Large intestine (tissue), 3 donors: ENCODE measurements at regions not wholly inside any gene's neighbourhood (a gene's known extent, or its start where the extent isn't known, plus 50 kb on each side); places are given as distances from the start of the nearest gene placed in this dataset.

Experiments used
- DNase-seq, 2 donors: peaks; one replicate each; pipeline versions ENCODE4 v3.0.0 to v3.0.0-alpha.2; 2013
- H3K27ac ChIP-seq: one replicate; pipeline ENCODE4 v1.5.1; 2013; ENCODE audit warnings: low read length
- H3K27me3 ChIP-seq: 2 replicates; pipeline ENCODE4 v1.6.1; 2013; ENCODE audit warnings: low read length; ENCODE audit not compliant: control insufficient read depth, insufficient read depth
- H3K36me3 ChIP-seq: 2 replicates; pipeline ENCODE4 v1.6.1; 2013; ENCODE audit warnings: low read length; ENCODE audit not compliant: control insufficient read depth, insufficient read depth
- H3K4me1 ChIP-seq: one replicate; pipeline ENCODE4 v1.6.1; 2013; ENCODE audit warnings: low read length; ENCODE audit not compliant: control insufficient read depth, insufficient read depth
- H3K4me3 ChIP-seq: one replicate; pipeline ENCODE4 v1.5.1; 2013; ENCODE audit warnings: low read length
- H3K9me3 ChIP-seq: one replicate; pipeline ENCODE4 v1.6.1; 2013; ENCODE audit warnings: mild to moderate bottlenecking, low read depth, low read length, moderate library complexity; ENCODE audit not compliant: control insufficient read depth
- WGBS: methylation state at CpG from one replicate; pipeline ENCODE4 v1.1.5; 2013; ENCODE audit warnings: low lambda C conversion rate; ENCODE audit not compliant: insufficient coverage; 5-methylcytosine and 5-hydroxymethylcytosine counted together

DNA sequence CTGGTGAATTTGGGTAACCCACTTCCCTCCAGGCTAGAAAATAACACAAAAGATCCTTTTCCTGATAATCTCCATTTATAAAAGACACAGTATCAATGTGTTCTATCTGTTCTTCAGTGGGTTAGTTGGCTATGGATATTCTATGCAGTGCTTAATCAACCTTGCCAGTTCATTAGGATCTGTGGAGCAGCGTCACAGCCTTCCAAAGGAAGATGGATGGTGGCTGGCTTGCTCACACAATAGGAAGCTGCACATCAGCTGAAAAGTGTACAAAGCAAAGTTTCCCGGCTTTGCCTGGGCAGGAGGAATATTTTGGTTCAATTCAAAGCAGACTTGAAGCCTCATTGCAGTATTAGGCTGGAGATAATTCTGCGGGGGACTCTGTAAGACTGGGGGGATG is 70.3 kb upstream of the CA10 start:
- Histone ChIP-seq H3K27me3 (no peaks in the 10 kb centered on the region), H3K4me3 (no peak overlapping the region), H3K4me1 (no peaks in the 10 kb centered on the region), H3K27ac (no peak overlapping the region), H3K9me3 (no peaks in the 10 kb centered on the region), H3K36me3 (no peaks in the 10 kb centered on the region)
- DNase-seq = no peak
- 67% methylated on average over 1 of the region's 3 CpGs for WGBS

DNA sequence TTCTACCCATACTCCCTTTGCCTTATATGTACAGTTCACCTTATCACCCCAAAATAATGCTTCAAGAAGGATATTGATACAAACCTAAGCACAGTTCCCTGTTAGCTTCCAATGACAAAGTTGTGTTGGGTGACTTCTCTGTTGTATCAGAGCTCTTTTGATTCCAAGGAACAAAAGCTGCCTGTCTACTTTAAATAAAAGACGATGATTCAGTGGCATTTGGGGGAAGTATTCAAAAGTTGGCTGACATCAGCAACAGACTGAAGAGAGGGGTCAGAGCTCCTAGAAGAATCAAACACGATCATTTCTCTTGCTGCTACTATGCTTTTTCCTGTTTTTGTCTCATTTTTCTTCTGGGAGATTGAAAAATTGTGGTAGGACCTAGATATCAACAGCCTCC is 69.4 kb upstream of the CA10 start:
- H3K9me3 ChIP-seq = no peaks in the 10 kb centered on the region
- H3K27ac ChIP-seq = no peak overlapping the region
- H3K4me3 ChIP-seq = no peak overlapping the region
- no peaks in the 10 kb centered on the region for H3K36me3 ChIP-seq
- 86% methylated on average over 1 of the region's 2 CpGs for WGBS
- no peaks in the 10 kb centered on the region for H3K27me3 ChIP-seq
- DNase-seq = no peak
- H3K4me1 ChIP-seq = no peaks in the 10 kb centered on the region

DNA sequence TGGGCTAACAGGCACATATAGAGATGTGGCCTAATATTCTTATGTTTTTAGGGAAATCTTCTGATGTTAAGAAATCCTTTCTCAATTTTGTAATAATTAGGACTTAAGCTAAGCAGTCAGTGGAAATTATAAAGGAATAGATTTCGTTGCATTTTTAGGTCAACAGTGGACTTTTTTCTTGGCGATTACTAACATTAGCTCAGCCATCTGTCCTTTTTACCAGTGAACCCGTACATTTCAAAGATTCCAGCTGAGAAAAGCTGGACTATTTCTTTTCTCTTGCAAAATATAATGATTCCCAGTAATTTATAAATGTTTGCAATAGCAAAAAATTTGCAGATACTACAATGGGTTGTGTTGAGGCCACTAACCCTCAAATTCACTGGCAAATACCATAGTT is 54.9 kb upstream of the CA10 start:
- Histone ChIP-seq H3K27ac (no peak overlapping the region), H3K4me1 (no peaks in the 10 kb centered on the region), H3K4me3 (no peak overlapping the region), H3K27me3 (no peaks in the 10 kb centered on the region), H3K36me3 (no peaks in the 10 kb centered on the region), H3K9me3 (no peaks in the 10 kb centered on the region)
- no peak for DNase-seq
- no CpG with 5 or more reads among the region's 3 CpGs for WGBS

DNA sequence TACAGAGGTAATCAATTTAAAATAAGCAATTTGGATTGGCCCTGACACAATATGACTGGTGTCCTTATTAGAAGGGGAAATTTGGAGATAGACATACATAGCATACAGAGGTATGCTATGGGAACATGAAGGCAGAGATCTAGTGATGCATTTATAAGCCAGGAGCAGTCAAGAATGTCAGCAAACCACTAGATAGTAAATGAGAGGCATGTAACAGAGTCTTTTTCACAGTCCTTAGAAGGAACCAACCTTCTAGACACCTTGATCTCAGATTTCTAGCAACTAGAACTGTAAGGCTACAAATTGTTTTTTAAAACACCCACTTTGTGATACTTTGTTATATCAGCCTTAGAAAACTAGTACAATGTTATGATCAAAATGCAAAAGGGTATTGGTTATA is 54.3 kb upstream of the CA10 start:
- Histone ChIP-seq H3K27ac (no peak overlapping the region), H3K4me3 (no peak overlapping the region), H3K4me1 (no peaks in the 10 kb centered on the region), H3K9me3 (no peaks in the 10 kb centered on the region), H3K27me3 (no peaks in the 10 kb centered on the region), H3K36me3 (no peaks in the 10 kb centered on the region)
- no peak for DNase-seq

DNA sequence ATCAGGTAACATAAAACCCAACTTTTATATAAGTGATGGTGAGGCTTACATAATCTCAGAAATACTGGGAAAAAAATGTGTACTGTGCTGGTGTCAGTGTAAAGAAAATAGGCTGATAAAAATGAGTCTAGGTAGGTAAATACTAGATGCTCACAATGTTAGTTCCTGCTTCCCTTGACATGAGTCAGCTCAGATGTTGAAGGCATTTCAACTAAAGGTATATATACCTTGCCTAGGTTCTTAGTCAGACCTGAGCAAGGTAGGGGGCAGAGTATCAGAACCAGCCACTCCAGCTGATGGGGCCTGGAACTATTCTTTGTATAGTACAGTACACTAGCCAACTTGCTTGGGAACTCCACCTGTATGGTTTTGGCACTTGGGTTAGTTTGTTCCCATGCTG is 51.0 kb upstream of the CA10 start:
- no peaks in the 10 kb centered on the region for H3K27me3 ChIP-seq
- H3K4me3 ChIP-seq = no peak overlapping the region
- H3K36me3 ChIP-seq = no peaks in the 10 kb centered on the region
- no peak overlapping the region for H3K27ac ChIP-seq
- DNase-seq = no peak
- H3K4me1 ChIP-seq = no peaks in the 10 kb centered on the region
- H3K9me3 ChIP-seq = no peaks in the 10 kb centered on the region
